Inferior parietal cortex (tissue), 1 donor: ENCODE measurements at regions not wholly inside any gene's neighbourhood (a gene's known extent, or its start where the extent isn't known, plus 50 kb on each side); places are given as distances from the start of the nearest gene placed in this dataset.

Experiments
- DNase-seq: peaks from one replicate; pipeline ENCODE4 v3.0.0-alpha.2; 2016; ENCODE audit errors: extremely low spot score

- no peak for DNase-seq
Measured at GRCh38 chrX:39883666-39884065, 214.1 kb downstream of the BCOR start.

DNA sequence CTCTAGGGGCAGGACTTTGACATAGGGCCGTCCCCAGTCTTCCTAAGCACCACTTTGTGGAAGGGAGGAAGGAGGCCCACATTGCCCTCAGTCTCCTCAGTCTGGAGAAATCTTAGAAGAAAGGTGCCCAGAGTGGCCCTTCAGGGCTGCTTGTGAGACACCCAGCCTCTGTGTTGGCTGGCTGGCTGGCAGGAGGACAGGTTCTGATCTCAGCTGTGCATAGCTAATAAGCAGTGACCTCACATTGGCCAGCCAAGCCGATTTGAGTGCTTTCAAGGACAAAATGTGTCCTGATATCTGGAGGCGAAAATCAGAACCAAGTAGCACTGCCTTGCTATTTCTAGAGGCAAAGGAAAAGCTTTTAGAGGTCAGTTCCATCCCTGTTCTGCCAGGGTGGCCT, 211.5 kb downstream of the BCOR start:
- DNase-seq, result no peak

GRCh38 chrX:39888730-39889129, 209.0 kb downstream of the BCOR start:
- DNase-seq, result no peak

DNA sequence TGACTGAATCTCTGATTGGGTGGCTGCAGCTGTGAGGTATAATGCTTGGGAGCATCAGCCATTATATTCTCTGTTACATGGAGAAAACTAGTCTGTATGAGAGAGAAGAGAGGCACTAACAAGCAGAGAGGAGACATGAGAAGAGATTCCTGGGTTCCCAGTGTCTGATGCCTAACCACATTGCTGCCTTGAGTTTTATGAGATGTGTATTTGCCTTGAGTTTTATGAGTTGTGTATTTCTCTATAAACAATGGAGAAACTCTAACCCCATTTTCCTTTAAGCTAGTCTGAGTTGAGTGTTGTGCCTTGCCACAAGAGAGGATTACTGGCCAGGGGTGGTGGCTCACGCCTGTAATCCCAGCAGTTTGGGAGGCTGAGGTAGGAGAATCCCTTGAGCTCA, 208.1 kb downstream of the BCOR start:
- DNase-seq, result no peak

- DNase-seq, result no peak
Measured at GRCh38 chrX:39890807-39891206, 207.0 kb downstream of the BCOR start.

GRCh38 chrX:39891781-39892180, 206.0 kb downstream of the BCOR start:
- DNase-seq, result no peak

DNA sequence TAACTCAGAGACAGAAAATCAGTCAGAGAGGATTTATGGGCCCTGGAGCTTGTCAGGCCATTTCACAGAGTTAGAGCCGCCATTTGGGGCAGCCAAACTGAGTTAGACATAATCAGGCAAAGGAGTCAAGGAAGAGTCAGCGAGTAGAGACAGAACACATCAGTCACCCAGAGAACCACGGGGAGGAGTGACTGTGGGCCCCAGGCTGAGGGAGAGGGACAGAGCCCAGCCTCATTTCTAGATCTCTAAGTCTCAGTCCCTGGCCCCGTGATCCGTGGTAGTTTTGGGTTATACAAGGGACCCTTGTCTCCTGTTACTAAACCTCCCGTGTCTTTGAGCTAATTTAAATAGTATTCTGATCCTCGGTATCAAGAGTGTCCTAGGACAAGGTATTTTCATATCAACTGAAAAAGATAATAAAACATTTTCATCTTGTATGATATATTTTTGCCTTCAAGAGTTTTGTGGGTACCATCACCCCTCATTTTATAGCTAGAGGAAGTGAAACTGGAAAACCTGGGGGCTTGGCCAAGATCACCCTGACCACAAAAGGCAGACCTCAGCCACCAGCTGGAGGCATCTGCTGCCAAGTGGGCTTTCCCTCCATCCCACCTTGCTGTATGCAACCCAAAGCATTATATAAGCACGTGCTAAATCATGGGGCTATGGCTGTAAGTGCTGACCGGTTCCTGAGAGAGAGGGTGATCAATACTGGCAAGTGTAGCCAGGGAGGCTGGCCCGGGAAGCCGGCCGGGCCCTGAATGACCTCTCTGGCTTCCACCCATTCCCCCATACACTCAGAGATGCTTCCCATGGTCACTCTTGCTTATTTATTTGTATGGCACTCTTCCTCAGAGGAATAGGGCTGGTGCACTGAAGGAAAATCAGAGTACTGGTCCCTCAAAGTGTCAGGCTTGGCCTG, 204.1 kb downstream of the BCOR start:
- DNase-seq, result no peak

- DNase-seq, result no peak
Measured at GRCh38 chrX:39894683-39895082, 203.1 kb downstream of the BCOR start.

GRCh38 chrX:39895218-39896110, 202.3 kb downstream of the BCOR start:
- no peak for DNase-seq

DNA sequence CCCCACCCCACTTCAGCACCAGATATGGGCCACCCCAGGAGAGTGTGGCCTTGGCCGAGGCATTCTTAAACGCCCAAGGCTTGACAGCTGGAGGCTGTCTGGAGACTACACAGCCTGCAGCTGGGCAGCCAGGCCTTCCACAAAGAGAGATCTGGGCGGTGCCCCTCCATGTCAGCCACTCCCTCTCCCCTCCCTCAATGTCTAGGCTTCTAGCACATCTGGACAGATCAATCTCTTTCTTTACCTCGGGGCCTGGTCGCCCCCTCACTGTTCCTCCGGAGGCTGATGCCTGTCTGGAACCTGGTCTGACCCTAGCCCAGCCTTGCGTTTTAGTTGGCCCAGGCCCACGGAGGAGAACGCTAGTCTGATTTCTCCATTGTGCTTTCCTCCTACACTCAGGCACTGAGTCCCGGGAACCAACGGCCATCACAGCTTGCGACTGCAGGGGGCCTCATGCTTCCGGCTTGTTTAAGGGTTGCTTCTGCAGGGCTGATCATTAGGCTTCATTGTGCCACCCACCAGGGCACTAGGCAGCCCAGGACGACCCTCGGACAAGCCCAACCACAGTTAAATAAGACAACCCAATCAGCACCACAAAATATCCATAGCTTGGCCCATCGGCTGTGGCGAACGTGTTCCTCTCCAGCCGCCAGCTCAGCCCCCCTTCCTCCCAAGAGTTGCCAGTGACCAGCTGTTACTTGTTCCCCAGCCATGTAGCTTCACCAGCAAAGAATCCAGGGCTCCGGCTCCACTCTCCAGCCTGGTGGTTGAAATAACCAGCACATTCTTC, 200.6 kb downstream of the BCOR start:
- DNase-seq, result no peak

- no peak for DNase-seq
Measured at GRCh38 chrX:39897741-39898097, 200.0 kb downstream of the BCOR start.

- DNase-seq, result no peak
Measured at GRCh38 chrX:39898147-39898546, 199.6 kb downstream of the BCOR start.

GRCh38 chrX:39899059-39899458, 198.7 kb downstream of the BCOR start:
- DNase-seq, result no peak

DNA sequence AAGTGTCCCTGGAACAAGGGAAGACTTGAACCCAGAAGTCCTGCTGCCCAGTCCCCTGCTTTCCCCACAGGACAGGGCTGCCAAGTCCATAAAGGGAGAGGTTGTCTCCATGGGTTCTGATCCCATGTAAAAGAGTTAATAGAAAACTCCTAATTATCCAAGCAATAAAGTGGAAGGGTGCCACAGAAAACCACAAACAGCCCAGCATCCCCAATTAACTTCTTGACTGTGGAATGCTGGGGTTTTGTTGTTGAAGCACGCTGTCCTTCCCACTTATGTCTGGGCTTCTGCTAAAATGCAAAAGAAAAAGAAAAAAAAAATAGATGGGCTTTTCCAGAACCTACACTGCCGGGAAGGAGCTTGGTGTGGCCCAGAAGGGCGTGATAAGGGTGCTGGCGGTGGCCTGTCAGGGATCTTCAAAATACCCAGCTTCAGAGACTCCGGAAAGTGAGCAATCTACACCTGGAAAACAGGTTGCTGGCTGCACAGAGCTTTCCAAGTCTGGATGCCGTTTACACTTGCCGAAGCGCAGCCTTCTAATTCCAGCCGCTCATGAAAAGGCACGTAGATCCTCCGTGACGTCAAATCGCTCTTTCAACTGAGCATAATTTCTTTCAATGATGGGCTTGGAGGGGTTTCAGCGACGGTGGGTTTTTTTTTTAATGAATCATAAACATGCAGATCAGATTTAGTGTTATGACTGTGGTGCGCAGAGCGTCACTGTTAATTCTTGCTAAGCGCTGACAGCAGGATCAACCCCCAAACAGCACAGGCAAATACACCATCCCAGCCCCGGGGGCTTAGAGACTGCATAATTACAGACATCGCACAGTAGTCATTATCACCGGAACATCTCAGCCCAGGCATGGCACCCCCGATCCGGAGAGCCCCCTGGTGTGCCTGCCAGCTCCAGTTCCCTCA, 197.6 kb downstream of the BCOR start:
- DNase-seq, result no peak

GRCh38 chrX:39900777-39901170, 197.0 kb downstream of the BCOR start:
- no peak for DNase-seq

DNA sequence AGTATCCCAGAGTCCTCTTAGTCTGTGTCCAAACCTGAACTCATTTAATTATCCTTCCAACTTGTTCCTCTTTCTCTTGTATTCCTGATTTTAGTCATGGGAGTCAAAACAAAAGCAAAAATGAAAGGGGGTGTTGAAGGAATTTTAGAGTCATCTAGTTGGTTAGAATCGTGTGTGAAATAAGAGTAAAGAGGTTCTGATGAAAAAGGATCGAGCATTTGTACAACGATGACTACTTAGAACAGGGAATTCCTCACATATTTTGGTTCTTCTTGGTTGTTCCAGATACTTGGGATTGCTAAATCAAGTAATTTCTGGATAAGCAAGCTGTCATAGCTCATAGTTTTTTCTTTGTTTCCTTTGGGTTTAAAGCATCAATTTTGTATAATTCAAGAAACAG, 194.4 kb downstream of the BCOR start:
- no peak for DNase-seq

DNA sequence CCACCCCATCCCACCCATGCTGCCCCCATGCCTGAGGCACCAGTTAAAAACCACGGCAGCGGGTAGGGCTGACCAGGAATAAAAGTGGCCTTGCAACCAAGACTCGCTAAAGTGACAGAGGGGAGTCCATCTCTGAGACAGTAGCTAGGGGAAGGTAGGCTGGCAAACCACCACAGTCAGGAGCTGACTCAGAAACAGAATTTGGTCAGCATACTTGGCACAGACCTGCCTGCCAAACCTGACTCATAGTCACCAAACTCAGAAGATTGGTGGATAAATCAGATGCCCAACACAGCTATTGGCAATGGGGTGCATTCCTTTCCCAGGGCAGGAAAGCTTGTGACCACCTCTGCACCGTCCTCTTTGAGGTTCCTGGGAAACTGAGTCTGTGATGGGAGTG, 193.8 kb downstream of the BCOR start:
- DNase-seq, result no peak

DNA sequence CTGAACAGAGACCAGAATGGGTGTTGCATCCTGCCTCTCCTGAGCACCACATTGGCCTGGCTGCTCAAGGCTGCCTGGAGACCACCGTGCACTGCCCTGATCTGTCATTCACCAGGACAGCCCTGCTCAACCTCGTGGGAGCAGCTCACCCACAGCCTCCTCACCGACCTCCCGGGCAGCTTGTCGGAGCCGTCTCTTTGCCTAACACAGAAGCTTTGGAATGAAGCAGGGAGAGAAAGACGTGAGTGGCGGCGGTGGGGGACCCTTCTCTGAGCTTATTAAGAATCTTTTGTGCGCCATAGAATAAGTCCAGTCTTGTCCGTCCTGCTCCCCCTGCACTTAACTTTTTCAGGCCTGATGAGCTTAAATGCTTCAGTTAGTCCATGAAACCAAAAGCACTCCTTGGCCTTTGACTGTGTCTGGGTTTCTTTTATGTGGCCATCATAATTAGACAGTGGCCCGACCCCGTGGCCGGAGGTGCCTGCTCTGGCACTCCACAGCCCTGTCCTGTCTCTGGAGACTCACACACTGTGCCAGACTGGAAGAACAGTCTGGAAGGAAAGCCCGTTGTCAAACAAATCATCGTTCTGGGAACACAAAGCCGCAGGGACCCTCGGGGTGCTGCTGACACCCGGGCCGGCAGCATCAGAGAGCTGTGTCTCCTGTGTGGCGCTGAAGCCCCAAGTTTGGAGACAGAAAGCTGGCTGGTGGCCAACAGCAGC, 192.8 kb downstream of the BCOR start:
- DNase-seq, result no peak

DNA sequence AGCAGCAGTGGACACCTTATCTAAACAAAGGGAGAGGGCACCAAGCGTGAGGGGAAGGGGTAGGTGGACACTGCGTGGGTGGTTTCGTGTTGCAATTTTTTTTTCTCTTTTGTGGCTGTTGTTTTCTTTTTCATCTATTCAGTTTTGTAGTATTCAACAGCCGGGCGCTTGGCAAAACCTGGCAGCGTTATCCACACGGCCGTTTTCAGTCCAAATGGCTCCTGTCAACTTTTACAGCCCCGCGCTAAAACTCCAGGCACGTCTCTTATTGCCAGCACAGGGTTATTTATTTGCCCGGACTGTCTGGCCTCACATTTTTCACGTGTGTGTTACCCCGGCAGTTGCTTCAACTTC, 192.2 kb downstream of the BCOR start:
- DNase-seq, result no peak

- DNase-seq, result no peak
Measured at GRCh38 chrX:39905946-39906345, 191.8 kb downstream of the BCOR start.
